ENCODE measurements at regions not wholly inside any gene's neighbourhood (a gene's known extent, or its start where the extent isn't known, plus 50 kb on each side); places are given as distances from the start of the nearest gene placed in this dataset.
"Not testable (repeated sequence)": the region's sequence is repeated elsewhere in the genome, so short reads cannot be mapped to it uniquely, and the experiment has no call there.

GRCh38 chr10:130933008-130933390 lies 378.5 kb downstream of the TCERG1L start:
- DNase-seq (ENCODE audit: insufficient read length, low spot score), result no peak
- FAIRE-seq, result no peak
- no peak for TF ChIP-seq CTCF (IDR thresholded peaks at IDR 0.05; ENCODE audit: insufficient read depth, missing control alignments)

- FAIRE-seq, result no peak
These were observed 377.0 kb downstream of the TCERG1L start for GRCh38 chr10:130934293-130935127.

GRCh38 chr10:130935128-130935439 lies 376.4 kb downstream of the TCERG1L start:
- no peak for FAIRE-seq
- no peak for DNase-seq (ENCODE audit: insufficient read length, low spot score)
- no peak for TF ChIP-seq CTCF (IDR thresholded peaks at IDR 0.05; ENCODE audit: insufficient read depth, missing control alignments)

More at GRCh38 chr10:130934293-130935127, 377.0 kb downstream of the TCERG1L start:
- DNase-seq (ENCODE audit: insufficient read length, low spot score), result no peak
- no peak for TF ChIP-seq CTCF (IDR thresholded peaks at IDR 0.05; ENCODE audit: insufficient read depth, missing control alignments)

GRCh38 chr10:130935897-130936550 lies 375.5 kb downstream of the TCERG1L start:
- DNase-seq (ENCODE audit: insufficient read length, low spot score) (no peak), FAIRE-seq (no peak)
- no peak for TF ChIP-seq CTCF (IDR thresholded peaks at IDR 0.05; ENCODE audit: insufficient read depth, missing control alignments)

GRCh38 chr10:130936851-130937250 lies 374.7 kb downstream of the TCERG1L start:
- FAIRE-seq (no peak), DNase-seq (ENCODE audit: insufficient read length, low spot score) (no peak)
- TF ChIP-seq CTCF (IDR thresholded peaks at IDR 0.05; ENCODE audit: insufficient read depth, missing control alignments), result no peak

GRCh38 chr10:130938051-130938450 lies 373.5 kb downstream of the TCERG1L start:
- FAIRE-seq (no peak), DNase-seq (ENCODE audit: insufficient read length, low spot score) (no peak)
- TF ChIP-seq CTCF (IDR thresholded peaks at IDR 0.05; ENCODE audit: insufficient read depth, missing control alignments), result no peak

GRCh38 chr10:130938891-130939290 lies 372.6 kb downstream of the TCERG1L start:
- DNase-seq (ENCODE audit: insufficient read length, low spot score); FAIRE-seq: not testable (repeated sequence)

Data from D721Med (cell line).